Natural killer cell treated with Interleukin-12 subunit alpha and Interleukin-12 subunit beta and Interleukin-15 and Interleukin-18, amount 100 ng/mL, for 72 hours (primary cell): ENCODE measurements at regions not wholly inside any gene's neighbourhood (a gene's known extent, or its start where the extent isn't known, plus 50 kb on each side); places are given as distances from the start of the nearest gene placed in this dataset.
A peak's percentile ranks its signal among the peaks of the same experiment; 100 is the strongest.
"Not testable (repeated sequence)": the region's sequence is repeated elsewhere in the genome, so short reads cannot be mapped to it uniquely, and the experiment has no call there.

Experiments
- ATAC-seq, 2 donors: fragments of 150-1000 bp; cut with Tn5 transposase in 1 of 2; sonication (Bioruptor Pico), chemical (Tn5 transposase) in 1 of 2; 2 replicates each; pipeline ENCODE4 v1.10.0; 2021
- DNase-seq: peaks from one replicate; pipeline ENCODE4 v3.0.0; 2022; ENCODE audit warnings: low spot score
- H3K27ac Mint-ChIP-seq, 2 donors: 1 replicate in 1 of 2; 2 replicates in 1 of 2; pipeline ENCODE4 v1.8.0; 2022; ENCODE audit warnings: mixed read lengths in 2 of 2, mild to moderate bottlenecking in 1 of 2, moderate library complexity in 1 of 2
- H3K27me3 Mint-ChIP-seq, 2 donors: 1 replicate in 1 of 2; 2 replicates in 1 of 2; pipeline ENCODE4 v1.8.0; 2022; ENCODE audit warnings: mixed read lengths in 2 of 2
- H3K36me3 Mint-ChIP-seq: one replicate; pipeline ENCODE4 v1.8.0; 2022; ENCODE audit warnings: mixed read lengths
- H3K4me1 Mint-ChIP-seq, 2 donors: 1 replicate in 1 of 2; 2 replicates in 1 of 2; pipeline ENCODE4 v1.8.0; 2022; ENCODE audit warnings: low read depth in 2 of 2, mixed read lengths in 2 of 2, mild to moderate bottlenecking in 1 of 2
- H3K4me3 Mint-ChIP-seq: one replicate; pipeline ENCODE4 v1.8.0; 2022; ENCODE audit warnings: mixed read lengths
- H3K9me3 Mint-ChIP-seq: 2 replicates; pipeline ENCODE4 v1.8.0; 2022; ENCODE audit warnings: mixed read lengths

DNA sequence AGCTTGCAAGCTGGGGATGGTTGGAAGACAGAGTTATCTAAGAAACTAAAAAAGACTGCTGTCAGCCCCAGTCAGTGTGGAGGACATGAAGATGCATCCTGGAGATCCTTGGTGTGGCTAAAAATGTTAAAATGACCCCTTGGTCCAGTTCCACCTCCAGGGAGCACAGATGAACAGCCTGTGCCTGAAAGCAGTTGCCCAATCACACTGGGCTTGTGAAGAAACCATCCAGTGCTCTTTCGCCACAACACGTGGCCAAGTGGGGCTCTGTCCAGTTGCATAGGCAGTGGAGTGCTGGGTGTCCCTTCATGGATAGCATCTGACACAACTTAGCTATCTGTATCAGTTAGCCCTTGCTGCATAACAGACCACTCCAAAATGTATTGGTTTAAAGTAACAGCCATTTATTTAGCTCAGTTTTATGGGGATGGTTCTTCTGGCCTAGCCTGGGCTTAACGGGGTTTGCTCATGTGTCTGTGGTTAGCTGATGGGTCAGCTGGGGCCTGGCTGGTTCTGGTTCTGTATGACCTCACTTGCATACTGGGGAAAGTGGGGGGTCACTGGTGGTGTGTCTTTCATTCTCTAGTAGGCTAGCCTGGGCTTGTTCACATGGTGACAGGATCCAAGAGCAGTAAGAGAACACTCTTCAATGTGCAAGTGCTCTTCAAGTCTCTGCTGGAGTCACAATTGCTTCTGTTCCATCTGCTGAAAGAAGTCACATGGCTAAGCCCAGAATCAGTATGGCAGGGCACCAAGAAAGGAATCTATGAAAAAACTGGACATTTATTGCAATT is 226.2 kb downstream of the PDCD6IP start:
- no peaks in the 10 kb centered on the region for H3K36me3 Mint-ChIP-seq
- no peak overlapping the region for H3K27ac Mint-ChIP-seq
- ATAC-seq (no peak), DNase-seq (no peak)
- no peaks in the 10 kb centered on the region for H3K27me3 Mint-ChIP-seq
- peaks cover 20 to 27% of the 10 kb centered on the region in 2 donors for H3K4me1 Mint-ChIP-seq
- H3K9me3 Mint-ChIP-seq: no peaks in the 10 kb centered on the region
- H3K4me3 Mint-ChIP-seq: no peak overlapping the region

GRCh38 chr3:34033839-34034238 is 235.4 kb downstream of the PDCD6IP start:
- Mint-ChIP-seq H3K4me3 (no peak overlapping the region), H3K4me1 (no peaks in the 10 kb centered on the region), H3K27me3 (no peaks in the 10 kb centered on the region), H3K27ac (no peak overlapping the region), H3K9me3 (peaks cover 2% of the 10 kb centered on the region), H3K36me3 (no peaks in the 10 kb centered on the region)
- no peak for ATAC-seq
- no peak for DNase-seq

GRCh38 chr3:34034840-34035239 is 236.4 kb downstream of the PDCD6IP start:
- no peak overlapping the region for H3K27ac Mint-ChIP-seq
- H3K4me3 Mint-ChIP-seq: no peak overlapping the region
- H3K4me1 Mint-ChIP-seq: no peaks in the 10 kb centered on the region
- DNase-seq (no peak), ATAC-seq (no peak)
- H3K9me3 Mint-ChIP-seq: peaks cover 2% of the 10 kb centered on the region
- no peaks in the 10 kb centered on the region for H3K36me3 Mint-ChIP-seq
- no peaks in the 10 kb centered on the region for H3K27me3 Mint-ChIP-seq

GRCh38 chr3:34035775-34036174 is 237.3 kb downstream of the PDCD6IP start:
- ATAC-seq: no peak
- H3K27me3 Mint-ChIP-seq: no peaks in the 10 kb centered on the region

GRCh38 chr3:34037260-34037659 is 238.8 kb downstream of the PDCD6IP start:
- no peak for ATAC-seq
- Mint-ChIP-seq H3K27me3 (no peaks in the 10 kb centered on the region), H3K4me1 (no peaks in the 10 kb centered on the region), H3K36me3 (no peaks in the 10 kb centered on the region), H3K4me3 (no peak overlapping the region), H3K9me3 (no peaks in the 10 kb centered on the region), H3K27ac (no peak overlapping the region)
- no peak for DNase-seq

More at GRCh38 chr3:34035775-34036174, 237.3 kb downstream of the PDCD6IP start:
- no peak for DNase-seq
- H3K9me3 Mint-ChIP-seq: peaks cover 2% of the 10 kb centered on the region
- H3K4me1 Mint-ChIP-seq: no peaks in the 10 kb centered on the region
- no peaks in the 10 kb centered on the region for H3K36me3 Mint-ChIP-seq
- H3K4me3 Mint-ChIP-seq: no peak overlapping the region
- H3K27ac Mint-ChIP-seq: no peak overlapping the region

GRCh38 chr3:34038131-34038530 is 239.7 kb downstream of the PDCD6IP start:
- ATAC-seq: no peak
- H3K9me3 Mint-ChIP-seq: no peaks in the 10 kb centered on the region

GRCh38 chr3:34046154-34046553 is 247.7 kb downstream of the PDCD6IP start:
- Mint-ChIP-seq H3K36me3 (no peaks in the 10 kb centered on the region), H3K27me3 (no peaks in the 10 kb centered on the region), H3K4me1 (no peaks in the 10 kb centered on the region), H3K9me3 (no peaks in the 10 kb centered on the region), H3K4me3 (no peak overlapping the region), H3K27ac (no peak overlapping the region)
- ATAC-seq (no peak), DNase-seq (no peak)

More at GRCh38 chr3:34038131-34038530, 239.7 kb downstream of the PDCD6IP start:
- Mint-ChIP-seq H3K27me3 (no peaks in the 10 kb centered on the region), H3K27ac (no peak overlapping the region), H3K4me1 (no peaks in the 10 kb centered on the region), H3K36me3 (no peaks in the 10 kb centered on the region), H3K4me3 (no peak overlapping the region)
- no peak for DNase-seq

DNA sequence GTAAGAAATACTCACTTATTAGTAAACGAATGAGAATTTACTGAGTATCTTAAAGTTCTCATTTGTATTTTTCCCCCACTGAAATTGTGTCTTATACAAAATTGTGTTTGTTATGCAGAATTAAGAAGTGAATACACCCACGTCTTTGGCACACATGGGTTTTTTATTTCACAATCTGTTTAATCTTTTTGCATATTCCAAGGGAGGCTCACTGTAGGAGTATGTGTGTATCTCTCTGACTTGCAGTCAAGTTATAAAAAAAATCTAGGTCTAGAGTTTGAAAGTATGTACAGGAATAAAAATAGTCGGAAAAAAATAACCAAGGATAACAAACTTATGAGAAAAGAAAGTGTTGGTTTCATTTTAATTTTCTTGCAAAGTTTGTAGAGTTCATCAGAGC is 255.2 kb downstream of the PDCD6IP start:
- H3K36me3 Mint-ChIP-seq: peaks cover 1% of the 10 kb centered on the region
- peaks cover 4 to 5% of the 10 kb centered on the region in 2 donors for H3K27me3 Mint-ChIP-seq
- DNase-seq (no peak), ATAC-seq (no peak)
- H3K4me1 Mint-ChIP-seq: peaks cover 0 to 17% of the 10 kb centered on the region in 2 donors
- H3K4me3 Mint-ChIP-seq: no peak overlapping the region
- H3K27ac Mint-ChIP-seq: no peak overlapping the region
- H3K9me3 Mint-ChIP-seq: no peaks in the 10 kb centered on the region

DNA sequence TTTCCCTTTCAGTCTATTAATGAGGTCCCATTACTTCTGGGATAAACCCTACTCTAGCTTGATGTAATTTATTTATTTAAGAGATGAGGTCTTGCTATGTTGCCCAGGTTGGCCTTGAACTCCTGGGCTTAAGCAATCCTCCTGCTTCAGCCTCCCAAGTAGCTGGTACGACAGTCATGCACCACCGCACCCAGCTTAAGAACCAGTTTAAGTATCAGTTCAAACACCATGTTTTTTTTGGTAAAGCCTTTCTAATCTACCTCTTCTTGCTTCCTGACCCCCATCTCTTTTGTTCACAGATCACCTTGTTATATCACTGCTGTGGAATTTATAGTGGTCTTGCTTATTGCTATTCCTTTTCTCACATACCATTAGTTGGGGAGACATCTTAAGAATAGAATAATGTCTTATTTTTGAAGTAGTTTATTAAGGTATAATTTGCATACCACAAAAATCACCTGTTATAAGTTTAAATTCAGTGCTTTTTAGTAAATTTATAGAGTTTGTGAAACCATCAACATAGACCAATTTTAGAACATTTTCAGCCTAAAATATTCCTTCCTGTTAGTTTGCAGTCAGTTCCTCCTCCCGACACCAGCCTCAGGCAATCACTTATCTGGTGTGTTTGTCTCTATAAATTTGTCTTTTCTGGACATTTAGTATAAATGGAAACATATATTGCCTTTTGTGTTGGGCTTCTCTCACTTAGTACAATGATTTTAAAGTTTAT is 257.9 kb downstream of the PDCD6IP start:
- H3K27ac Mint-ChIP-seq: peak overlapping the region; percentile 46 to 77

GRCh38 chr3:34056951-34057390 is 258.5 kb downstream of the PDCD6IP start:
- Mint-ChIP-seq H3K27ac (peak overlapping the region; percentile 46 to 77), H3K4me1 (peaks cover 0 to 21% of the 10 kb centered on the region in 2 donors), H3K27me3 (peaks cover 4 to 17% of the 10 kb centered on the region in 2 donors), H3K9me3 (peaks cover 4% of the 10 kb centered on the region), H3K4me3 (peak overlapping the region; percentile 50), H3K36me3 (peaks cover 17% of the 10 kb centered on the region)
- DNase-seq (no peak), ATAC-seq (peak; percentile 93 to 96)

More for the DNA sequence above, 257.9 kb downstream of the PDCD6IP start:
- Mint-ChIP-seq H3K36me3 (peaks cover 16% of the 10 kb centered on the region), H3K9me3 (peaks cover 4% of the 10 kb centered on the region), H3K27me3 (peaks cover 4 to 14% of the 10 kb centered on the region in 2 donors), H3K4me3 (peak overlapping the region; percentile 50), H3K4me1 (peaks cover 0 to 21% of the 10 kb centered on the region in 2 donors)
- ATAC-seq (no peak), DNase-seq (no peak)

DNA sequence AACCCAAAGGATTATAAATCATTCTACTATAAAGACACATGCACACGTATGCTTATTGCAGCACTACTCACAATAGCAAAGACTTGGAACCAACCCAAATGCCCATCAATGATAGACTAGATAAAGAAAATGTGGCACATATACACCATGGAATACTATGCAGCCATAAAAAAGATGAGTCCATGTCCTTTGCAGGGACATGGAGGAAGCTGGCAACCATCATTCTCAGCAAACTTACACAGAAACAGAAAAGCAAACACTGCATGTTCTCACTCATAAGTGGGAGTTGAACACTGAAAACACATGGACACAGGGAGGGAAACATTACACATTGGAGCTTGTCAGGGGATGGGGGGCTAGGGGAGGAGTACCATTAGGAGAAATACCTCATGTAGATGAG is 262.6 kb downstream of the PDCD6IP start:
- H3K4me1 Mint-ChIP-seq: peaks cover 0 to 18% of the 10 kb centered on the region in 2 donors
- H3K9me3 Mint-ChIP-seq, H3K4me3 Mint-ChIP-seq, H3K27ac Mint-ChIP-seq, ATAC-seq, DNase-seq: not testable (repeated sequence)
- peaks cover 20% of the 10 kb centered on the region for H3K36me3 Mint-ChIP-seq
- H3K27me3 Mint-ChIP-seq: peaks cover 4 to 21% of the 10 kb centered on the region in 2 donors

GRCh38 chr3:34065901-34066300 is 267.5 kb downstream of the PDCD6IP start:
- no peak for DNase-seq
- H3K4me1 Mint-ChIP-seq: peaks cover 0 to 5% of the 10 kb centered on the region in 2 donors
- H3K27ac Mint-ChIP-seq: no peak overlapping the region
- peaks cover 4% of the 10 kb centered on the region for H3K36me3 Mint-ChIP-seq
- ATAC-seq: peak in 1 of 2 donors; percentile 28
- H3K27me3 Mint-ChIP-seq: peaks cover 0 to 7% of the 10 kb centered on the region in 2 donors
- peaks cover 3% of the 10 kb centered on the region for H3K9me3 Mint-ChIP-seq
- no peak overlapping the region for H3K4me3 Mint-ChIP-seq

GRCh38 chr3:34066328-34066727 is 267.9 kb downstream of the PDCD6IP start:
- H3K9me3 Mint-ChIP-seq: no peaks in the 10 kb centered on the region
- peaks cover 4% of the 10 kb centered on the region for H3K36me3 Mint-ChIP-seq
- DNase-seq: no peak
- H3K4me3 Mint-ChIP-seq: no peak overlapping the region
- H3K4me1 Mint-ChIP-seq: peaks cover 0 to 9% of the 10 kb centered on the region in 2 donors
- ATAC-seq: peak in 1 of 2 donors; percentile 63
- no peak overlapping the region for H3K27ac Mint-ChIP-seq
- H3K27me3 Mint-ChIP-seq: peaks cover 0 to 7% of the 10 kb centered on the region in 2 donors

- no peaks in the 10 kb centered on the region for H3K9me3 Mint-ChIP-seq
Observed at GRCh38 chr3:34066999-34067398, 268.6 kb downstream of the PDCD6IP start.

More at GRCh38 chr3:34066999-34067398, 268.6 kb downstream of the PDCD6IP start:
- Mint-ChIP-seq H3K4me1 (peaks cover 0 to 9% of the 10 kb centered on the region in 2 donors), H3K27me3 (peaks cover 0 to 3% of the 10 kb centered on the region in 2 donors), H3K27ac (no peak overlapping the region), H3K36me3 (peaks cover 3% of the 10 kb centered on the region), H3K4me3 (no peak overlapping the region)
- DNase-seq (no peak), ATAC-seq (no peak)
